NAMALWA (cell line): ENCODE measurements at regions not wholly inside any gene's neighbourhood (a gene's known extent, or its start where the extent isn't known, plus 50 kb on each side); places are given as distances from the start of the nearest gene placed in this dataset.
"Not testable (repeated sequence)": the region's sequence is repeated elsewhere in the genome, so short reads cannot be mapped to it uniquely, and the experiment has no call there.

Experiments
- DNase-seq: peaks from one replicate; pipeline ENCODE4 v3.0.0-alpha.2; 2015; ENCODE audit warnings: low spot score

GRCh38 chr17:20843799-20844553 is 198.8 kb downstream of the USP22 start:
- DNase-seq, result not testable (repeated sequence)

GRCh38 chr17:20848869-20849443 is 193.9 kb downstream of the USP22 start:
- DNase-seq, result peak; percentile 6

- not testable (repeated sequence) for DNase-seq
Observed at GRCh38 chr17:20851591-20852238, 191.1 kb downstream of the USP22 start.

- DNase-seq, result no peak
Observed at GRCh38 chr17:20852239-20852989, 190.4 kb downstream of the USP22 start.

- no peak for DNase-seq
Observed at GRCh38 chr17:20852990-20853370, 189.8 kb downstream of the USP22 start.

GRCh38 chr17:20855910-20856470 is 186.8 kb downstream of the USP22 start:
- DNase-seq, result not testable (repeated sequence)

- not testable (repeated sequence) for DNase-seq
Observed at GRCh38 chr17:20866444-20867209, 176.2 kb downstream of the USP22 start.

- DNase-seq, result not testable (repeated sequence)
Observed at GRCh38 chr17:20867436-20867937, 175.3 kb downstream of the USP22 start.

- not testable (repeated sequence) for DNase-seq
Observed at GRCh38 chr17:20867938-20868661, 174.7 kb downstream of the USP22 start.

GRCh38 chr17:20868662-20869007 is 174.2 kb downstream of the USP22 start:
- DNase-seq, result not testable (repeated sequence)

GRCh38 chr17:20873173-20873572 is 169.6 kb downstream of the USP22 start:
- not testable (repeated sequence) for DNase-seq

GRCh38 chr17:20873688-20874328 is 169.0 kb downstream of the USP22 start:
- DNase-seq, result not testable (repeated sequence)

- DNase-seq, result not testable (repeated sequence)
Observed at GRCh38 chr17:20877384-20877783, 165.4 kb downstream of the USP22 start.

GRCh38 chr17:20890338-20890737 is 152.5 kb downstream of the USP22 start:
- DNase-seq, result no peak

GRCh38 chr17:20895426-20895825 is 147.4 kb downstream of the USP22 start:
- not testable (repeated sequence) for DNase-seq

- no peak for DNase-seq
Observed at GRCh38 chr17:20896153-20896649, 146.6 kb downstream of the USP22 start.

GRCh38 chr17:20898726-20899125 is 144.1 kb downstream of the USP22 start:
- not testable (repeated sequence) for DNase-seq

GRCh38 chr17:20902496-20902895 is 140.3 kb downstream of the USP22 start:
- DNase-seq, result not testable (repeated sequence)

GRCh38 chr17:20903549-20903948 is 139.3 kb downstream of the USP22 start:
- not testable (repeated sequence) for DNase-seq
